GM12878 (cell line): ENCODE measurements at regions not wholly inside any gene's neighbourhood (a gene's known extent, or its start where the extent isn't known, plus 50 kb on each side); places are given as distances from the start of the nearest gene placed in this dataset.
A peak's percentile ranks its signal among the peaks of the same experiment; 100 is the strongest.

Experiments used
- ATAC-seq: fragments of 200-7000 bp; cut with Tn5 transposase; 3 replicates; pipeline ENCODE4 v1.9.1; 2020; ENCODE audit warnings: mild to moderate bottlenecking, moderate library complexity
- BruUV-seq: library from RNA; stranded (reverse); fragments of 400-500 nt; replicated peaks from 2 replicates; lab custom pipeline; 2021; lab: Mats Ljungman, UMichigan
- CTCF ChIA-PET: fragments of 300-600 bp; sonication (Branson Sonifier 250); formaldehyde crosslinking; extraction: SDS; loops from one replicate; lab custom pipeline; 2021; ENCODE audit warnings: inconsistent platforms; lab: Yijun Ruan, JAX
- POLR2A ChIA-PET: fragments of 350-600 bp; formaldehyde crosslinking; extraction: SDS; loops from one replicate; lab custom pipeline; 2021; ENCODE audit warnings: inconsistent platforms; lab: Charles Lee
- RAD21 ChIA-PET: fragments of 300-600 bp; sonication (Branson Sonifier 250); formaldehyde crosslinking; loops from one replicate; lab custom pipeline; 2023; ENCODE audit warnings: antibody characterized with exemption; ENCODE audit not compliant: unreplicated experiment; lab: Charles Lee
- SMC1A ChIA-PET: fragments of 300-600 bp; sonication (Branson Sonifier 250); formaldehyde crosslinking; loops from one replicate; lab custom pipeline; 2023; ENCODE audit not compliant: unreplicated experiment, uncharacterized antibody; lab: Charles Lee
- DNase-seq: peaks from one replicate; pipeline ENCODE4 v3.0.0-alpha.2; 2011; ENCODE audit warnings: low read depth, low spot score
- FAIRE-seq: peaks from 3 replicates; lab custom pipeline; 2011; peaks lifted over from hg19 to GRCh38; lab: Jason Lieb, UNC
- H2AFZ ChIP-seq: 2 replicates; pipeline ENCODE4 v1.6.0; 2011; ENCODE audit warnings: low read depth, low read length, control low read depth; ENCODE audit not compliant: control insufficient read depth
- H3K27ac ChIP-seq: 2 replicates; pipeline ENCODE4 v1.5.1; 2011; ENCODE audit warnings: control low read depth; ENCODE audit not compliant: control insufficient read depth, insufficient read depth
- H3K27me3 ChIP-seq, 2 experiments: replicated peaks in 1 of 2; 2 replicates each; pipeline versions ENCODE4 v1.6.0 to v1.6.1; 2011; ENCODE audit warnings: low read length in 1 of 2; ENCODE audit not compliant: control insufficient read depth in 2 of 2, insufficient read depth in 2 of 2
- H3K36me3 ChIP-seq, 2 experiments: 2 replicates each; pipeline ENCODE4 v1.5.1; 2011; ENCODE audit warnings: low read length in 1 of 2; ENCODE audit not compliant: control insufficient read depth in 2 of 2, insufficient read depth in 2 of 2
- H3K4me1 ChIP-seq: 2 replicates; pipeline ENCODE4 v1.6.1; 2011; ENCODE audit warnings: mild to moderate bottlenecking, low read length, moderate library complexity, mixed read lengths; ENCODE audit not compliant: control insufficient read depth, insufficient read depth
- H3K4me2 ChIP-seq: 2 replicates; pipeline ENCODE4 v1.6.0; 2011; ENCODE audit warnings: control low read depth; ENCODE audit not compliant: control insufficient read depth, insufficient read depth
- H3K4me3 ChIP-seq: fragments of 200-600 bp; sonication (generic); 2 replicates; pipeline ENCODE4 v1.5.1; 2016
- H3K79me2 ChIP-seq: 2 replicates; pipeline ENCODE4 v1.6.0; 2011; ENCODE audit warnings: low read length; ENCODE audit not compliant: control insufficient read depth, insufficient read depth
- H3K9ac ChIP-seq: 2 replicates; pipeline ENCODE4 v1.8.0; 2011; ENCODE audit warnings: low read length, control low read depth, mixed read lengths; ENCODE audit not compliant: control insufficient read depth, insufficient read depth
- H3K9me3 ChIP-seq: replicated peaks from 3 replicates; pipeline ENCODE4 v1.5.1; 2011; ENCODE audit warnings: mild to moderate bottlenecking, low read length; ENCODE audit not compliant: control insufficient read depth, insufficient read depth
- H4K20me1 ChIP-seq: 2 replicates; pipeline ENCODE4 v1.6.0; 2011; ENCODE audit not compliant: control insufficient read depth, insufficient read depth
- CREB1 ChIP-seq: IDR thresholded peaks from 2 replicates; pipeline ENCODE4 v1.6.1; 2012; ENCODE audit warnings: low read depth, mild to moderate bottlenecking, inconsistent platforms
- MEF2B ChIP-seq: fragments of 450-650 bp; IDR thresholded peaks from 2 replicates; pipeline ENCODE4 v1.6.1; 2018; ENCODE audit warnings: mild to moderate bottlenecking, moderate library complexity; ENCODE audit not compliant: partially characterized antibody, poor library complexity, severe bottlenecking
- RAD21 ChIP-seq: IDR thresholded peaks from 2 replicates; pipeline ENCODE4 v1.6.1; 2011; ENCODE audit warnings: mild to moderate bottlenecking, low read depth, low read length, moderate library complexity; ENCODE audit not compliant: insufficient read depth
- TCF7 ChIP-seq: IDR thresholded peaks from 2 replicates; pipeline ENCODE4 v1.6.1; 2014; ENCODE audit warnings: antibody characterized with exemption, borderline replicate concordance
- ZZZ3 ChIP-seq: IDR thresholded peaks from 2 replicates; pipeline ENCODE4 v1.6.1; 2011; ENCODE audit warnings: low read depth; ENCODE audit not compliant: control insufficient read depth, insufficient read length
- in situ Hi-C: fragments of 300-500 bp; cut with MboI; formaldehyde crosslinking; loops from 9 replicates; pipeline ENCODE4 v1.14.3; 2018; ENCODE audit warnings: mixed read lengths
- intact Hi-C: fragments of 100-400 bp; cut with micrococcal nuclease; formaldehyde crosslinking; loops from one replicate; pipeline ENCODE4 v1.14.2; 2022; ENCODE audit not compliant: unreplicated experiment
- TF ChIP-seq, protein P1 (sequence below): IDR thresholded peaks from 2 replicates; pipeline ENCODE4 v1.6.1; 2012; ENCODE audit warnings: low read depth, low read length, improper control_type of control experiment
- TF ChIP-seq, protein P2 (sequence below): fragments of 450-650 bp; IDR thresholded peaks from 2 replicates; pipeline ENCODE4 v1.6.1; 2016; ENCODE audit warnings: mild to moderate bottlenecking

DNA sequence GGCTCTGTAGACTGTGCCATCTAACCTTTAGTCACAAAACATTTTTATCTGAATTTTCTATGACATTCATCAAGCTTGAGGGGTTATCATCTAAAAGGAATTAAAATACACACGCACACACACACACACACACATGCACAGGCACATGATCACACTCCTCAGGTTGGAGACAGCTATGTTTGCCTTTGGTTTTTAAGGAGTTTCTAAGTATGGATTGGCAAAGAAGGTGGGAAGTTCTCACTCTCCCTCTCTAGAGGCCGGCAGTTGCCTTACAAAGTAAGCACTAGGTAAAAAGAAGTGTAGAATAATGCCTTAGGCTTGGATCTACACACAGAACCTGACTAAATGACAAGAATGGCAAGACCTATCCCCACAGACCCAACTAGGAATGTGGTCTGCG is 437.1 kb downstream of the ZEB2 start (continued):
- TF ChIP-seq ZZZ3 = no peak

DNA sequence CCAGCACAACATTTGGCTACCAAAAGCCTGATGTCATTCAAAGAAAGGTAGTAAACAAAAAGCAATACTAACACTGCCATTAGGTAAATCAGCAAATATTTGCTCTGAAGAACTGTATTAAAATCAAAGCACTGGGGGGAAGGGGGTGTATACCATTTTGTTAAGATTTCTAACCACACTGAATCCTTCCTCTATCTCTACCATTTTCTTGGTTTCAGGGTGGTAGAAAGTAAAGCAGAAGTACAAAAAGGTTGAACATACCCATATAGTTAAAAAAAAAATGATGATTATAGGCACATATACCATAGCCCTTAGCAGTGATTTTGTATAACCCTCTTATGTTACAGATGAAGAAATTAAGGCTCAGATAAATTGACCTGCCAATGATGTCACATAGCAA is 437.6 kb downstream of the ZEB2 start:
- ChIA-PET POLR2A (no interaction called here), CTCF (no interaction called here), SMC1A (no interaction called here), RAD21 (no interaction called here)
- DNase-seq = no peak
- ATAC-seq = peak; percentile 27; the same call in 1 of the 3 replicates
- in situ Hi-C loops = no loop called here
- H3K9me3 ChIP-seq = no peaks in the 10 kb centered on the region
- no peak overlapping the region for H3K27ac ChIP-seq
- H3K9ac ChIP-seq = no peak overlapping the region
- H2AFZ ChIP-seq = no peak overlapping the region
- BruUV-seq = no TSS peak
- TF ChIP-seq RAD21 (no peak), CREB1 (no peak), MEF2B (no peak), TCF7 (no peak)
- TF ChIP-seq, protein P1, sequence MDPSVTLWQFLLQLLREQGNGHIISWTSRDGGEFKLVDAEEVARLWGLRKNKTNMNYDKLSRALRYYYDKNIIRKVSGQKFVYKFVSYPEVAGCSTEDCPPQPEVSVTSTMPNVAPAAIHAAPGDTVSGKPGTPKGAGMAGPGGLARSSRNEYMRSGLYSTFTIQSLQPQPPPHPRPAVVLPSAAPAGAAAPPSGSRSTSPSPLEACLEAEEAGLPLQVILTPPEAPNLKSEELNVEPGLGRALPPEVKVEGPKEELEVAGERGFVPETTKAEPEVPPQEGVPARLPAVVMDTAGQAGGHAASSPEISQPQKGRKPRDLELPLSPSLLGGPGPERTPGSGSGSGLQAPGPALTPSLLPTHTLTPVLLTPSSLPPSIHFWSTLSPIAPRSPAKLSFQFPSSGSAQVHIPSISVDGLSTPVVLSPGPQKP = no peak
- TF ChIP-seq, protein P2, sequence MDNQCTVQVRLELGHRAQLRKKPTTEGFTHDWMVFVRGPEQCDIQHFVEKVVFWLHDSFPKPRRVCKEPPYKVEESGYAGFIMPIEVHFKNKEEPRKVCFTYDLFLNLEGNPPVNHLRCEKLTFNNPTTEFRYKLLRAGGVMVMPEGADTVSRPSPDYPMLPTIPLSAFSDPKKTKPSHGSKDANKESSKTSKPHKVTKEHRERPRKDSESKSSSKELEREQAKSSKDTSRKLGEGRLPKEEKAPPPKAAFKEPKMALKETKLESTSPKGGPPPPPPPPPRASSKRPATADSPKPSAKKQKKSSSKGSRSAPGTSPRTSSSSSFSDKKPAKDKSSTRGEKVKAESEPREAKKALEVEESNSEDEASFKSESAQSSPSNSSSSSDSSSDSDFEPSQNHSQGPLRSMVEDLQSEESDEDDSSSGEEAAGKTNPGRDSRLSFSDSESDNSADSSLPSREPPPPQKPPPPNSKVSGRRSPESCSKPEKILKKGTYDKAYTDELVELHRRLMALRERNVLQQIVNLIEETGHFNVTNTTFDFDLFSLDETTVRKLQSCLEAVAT = no peak
- TF ChIP-seq, all 136 proteins: peak for 0
- Histone ChIP-seq H3K79me2 (no peaks in the 10 kb centered on the region), H3K4me1 (no peaks in the 10 kb centered on the region), H3K4me2 (no peak overlapping the region), H4K20me1 (no peaks in the 10 kb centered on the region), H3K36me3 (no peaks in the 10 kb centered on the region), H3K27me3 (no peaks in the 10 kb centered on the region), H3K4me3 (no peak overlapping the region)
- intact Hi-C loops = no loop called here
- no peak for FAIRE-seq
